RCC 7860 (cell line): ENCODE measurements at regions not wholly inside any gene's neighbourhood (a gene's known extent, or its start where the extent isn't known, plus 50 kb on each side); places are given as distances from the start of the nearest gene placed in this dataset.
"Not testable (repeated sequence)": the region's sequence is repeated elsewhere in the genome, so short reads cannot be mapped to it uniquely, and the experiment has no call there.

Source experiments
- DNase-seq: peaks from one replicate; pipeline ENCODE4 v3.0.0-alpha.2; 2015; ENCODE audit warnings: low spot score
- FAIRE-seq: peaks from 2 replicates; lab custom pipeline; 2012; peaks lifted over from hg19 to GRCh38; lab: Jason Lieb, UNC

DNA sequence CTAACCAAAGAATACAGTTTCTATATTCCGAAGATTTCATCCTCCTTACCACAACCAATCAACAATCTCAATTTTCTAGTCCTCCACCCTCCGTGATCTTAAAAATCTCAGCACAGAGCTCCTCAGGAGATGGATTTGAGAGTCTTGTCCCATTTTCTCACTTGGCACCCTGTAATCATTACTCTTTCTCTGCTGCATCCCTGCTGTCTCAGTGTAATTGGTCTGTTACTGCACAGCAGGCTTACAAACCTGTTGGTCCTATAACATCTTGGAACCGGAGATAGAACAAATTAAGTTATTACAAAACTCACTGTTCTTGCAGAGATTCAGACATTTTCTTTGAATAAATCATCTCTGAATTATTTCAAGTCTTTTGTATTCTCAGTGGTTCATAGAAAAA, 1227.2 kb downstream of the JRKL start:
- no peak for FAIRE-seq

DNA sequence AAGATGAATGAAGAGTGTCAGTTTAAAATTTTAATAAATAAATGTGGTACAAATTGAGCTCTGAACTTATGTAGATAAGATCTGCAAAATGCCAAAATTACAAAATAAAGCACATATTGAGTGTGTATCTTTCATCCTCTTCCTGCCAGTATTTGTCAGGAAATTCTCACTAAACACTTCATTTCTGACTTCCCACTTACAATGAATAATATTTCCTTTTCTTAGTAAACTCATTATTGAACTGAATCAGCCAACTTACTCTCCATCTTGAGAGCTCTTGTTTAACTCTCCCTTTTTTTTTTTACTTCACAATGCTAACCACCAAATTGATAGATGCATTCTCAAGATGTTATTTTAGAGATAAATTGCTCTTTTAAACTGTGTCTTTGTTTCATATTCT, 1230.2 kb downstream of the JRKL start:
- FAIRE-seq, result no peak
- DNase-seq, result no peak

More for the DNA sequence above, 1227.2 kb downstream of the JRKL start:
- DNase-seq, result no peak

DNA sequence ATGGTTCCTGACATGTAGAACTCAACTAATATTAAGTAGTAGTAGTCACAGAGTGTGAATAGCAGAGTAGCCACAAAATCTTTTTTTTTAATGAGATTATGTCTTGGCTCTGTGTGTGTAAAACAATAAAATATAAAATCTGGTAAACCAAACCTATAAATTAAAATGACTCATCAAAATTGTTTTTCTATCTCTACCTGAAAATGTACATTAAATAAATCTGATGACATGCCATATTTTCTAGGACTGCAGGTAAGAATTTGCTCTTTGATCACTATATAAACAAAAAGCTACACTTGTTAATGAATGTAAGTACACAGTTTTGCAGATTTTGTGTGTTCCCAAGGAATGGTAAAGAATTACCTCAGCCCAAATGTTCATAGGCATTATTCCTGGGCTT, 1231.5 kb downstream of the JRKL start:
- FAIRE-seq (no peak), DNase-seq (no peak)

DNA sequence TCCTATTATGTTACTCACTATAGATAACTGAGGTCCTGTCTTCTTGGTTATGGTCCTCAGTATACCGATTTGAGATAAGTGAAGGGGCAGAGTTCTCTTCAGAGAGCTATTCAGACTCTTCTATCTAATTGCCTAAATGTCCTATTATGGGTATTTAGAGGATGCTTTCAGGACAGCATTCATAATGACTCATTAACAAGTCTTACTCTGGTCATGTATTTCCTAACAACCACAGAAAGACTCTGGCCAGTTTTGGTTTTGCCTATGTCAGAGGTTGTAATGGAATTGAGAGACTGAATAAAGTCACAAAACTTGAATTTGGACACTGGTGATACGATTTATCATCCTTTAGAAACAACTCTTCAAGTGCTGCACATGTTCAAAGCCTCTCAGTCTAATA, 1233.0 kb downstream of the JRKL start:
- FAIRE-seq (no peak), DNase-seq (no peak)

DNA sequence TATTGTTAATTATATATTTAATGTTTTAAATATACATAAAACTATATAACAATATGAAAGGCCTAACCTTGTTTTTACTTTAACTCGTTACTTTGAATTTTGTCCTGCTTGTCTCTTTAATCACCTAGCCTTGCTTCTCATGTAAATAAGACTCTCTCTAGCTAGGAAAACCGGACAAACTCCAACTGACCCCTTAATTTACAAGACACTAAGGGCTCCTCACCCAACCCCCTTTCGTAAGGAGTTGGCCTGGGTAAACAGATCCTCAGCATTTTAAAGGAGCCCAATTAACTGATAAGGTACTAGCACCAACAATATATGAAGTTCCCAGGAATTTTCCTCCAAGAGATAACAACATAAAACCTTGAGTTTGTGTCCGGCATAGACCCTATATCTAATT, 1246.9 kb downstream of the JRKL start:
- not testable (repeated sequence) for FAIRE-seq, DNase-seq

- DNase-seq, result no peak
- no peak for FAIRE-seq
These were observed 1247.9 kb downstream of the JRKL start for GRCh38 chr11:97637701-97638100.

DNA sequence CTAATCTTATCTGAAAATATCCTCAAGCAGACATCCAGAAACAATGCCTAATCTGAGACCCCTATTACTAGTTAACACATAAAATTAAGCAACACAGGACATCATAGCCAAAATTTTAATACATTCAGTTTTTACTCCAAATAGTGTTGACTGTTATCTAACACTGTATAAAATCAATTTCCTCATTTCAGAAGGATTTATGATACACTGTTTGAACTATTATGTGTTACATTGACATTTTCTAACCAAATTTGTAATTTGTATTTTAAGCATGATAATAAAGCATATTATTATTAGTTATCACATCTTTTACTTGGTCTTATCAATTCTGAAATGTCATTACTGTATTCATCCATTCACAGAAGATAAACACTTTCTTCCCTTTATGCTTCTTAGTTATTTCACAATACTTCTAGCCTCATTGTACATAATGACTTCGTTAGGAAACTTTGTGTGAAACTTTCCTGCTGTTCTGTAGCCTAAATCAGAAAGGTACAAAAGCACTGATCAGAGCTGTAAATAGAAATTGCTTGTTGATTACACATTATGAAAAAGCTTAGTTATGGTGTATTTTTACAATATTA, 1248.9 kb downstream of the JRKL start:
- no peak for FAIRE-seq

DNA sequence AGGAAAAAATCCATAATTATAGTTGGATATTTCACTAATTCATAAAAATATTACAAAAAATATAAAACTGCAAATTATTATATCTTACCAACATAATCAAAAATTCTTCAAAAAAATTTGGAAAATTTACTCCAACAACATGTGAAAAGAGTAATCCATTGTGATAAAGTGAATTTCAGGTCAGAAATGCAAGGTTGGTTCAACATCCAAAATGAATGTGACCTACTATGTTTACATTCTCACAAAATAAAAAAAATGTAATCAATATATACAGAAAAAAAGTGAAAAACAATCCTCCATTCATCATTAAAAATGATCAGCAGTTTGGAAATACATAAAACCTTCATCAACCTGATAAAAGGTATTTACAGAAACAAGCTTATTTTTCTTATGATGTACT, 1252.2 kb downstream of the JRKL start:
- no peak for FAIRE-seq

More for the DNA sequence above, 1248.9 kb downstream of the JRKL start:
- no peak for DNase-seq

DNA sequence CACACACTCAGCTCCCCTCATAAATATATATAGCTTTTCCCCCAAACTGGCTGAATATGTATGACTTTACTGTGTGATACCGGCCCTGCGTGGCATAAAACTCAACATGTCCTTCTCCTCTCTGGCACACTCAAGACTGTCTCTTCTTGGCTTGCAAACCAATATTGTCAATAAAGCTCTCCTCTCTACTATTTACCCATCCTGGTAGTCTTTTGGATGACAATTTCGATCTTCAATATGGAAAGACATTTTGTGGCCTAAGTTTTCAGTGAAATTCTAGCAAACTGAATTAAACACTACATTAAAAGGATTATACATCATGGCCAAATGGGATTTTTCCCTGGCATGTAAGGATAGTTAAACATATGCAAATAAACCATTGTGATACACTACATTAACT, 1255.9 kb downstream of the JRKL start:
- FAIRE-seq (no peak), DNase-seq (no peak)

More for the DNA sequence above, 1252.2 kb downstream of the JRKL start:
- no peak for DNase-seq

GRCh38 chr11:97656356-97656755, 1266.5 kb downstream of the JRKL start:
- FAIRE-seq (no peak), DNase-seq (no peak)

- FAIRE-seq (no peak), DNase-seq (no peak)
These were observed 1268.0 kb downstream of the JRKL start for GRCh38 chr11:97657852-97658251.

- no peak for FAIRE-seq
- no peak for DNase-seq
These were observed 1277.2 kb downstream of the JRKL start for GRCh38 chr11:97667057-97667456.

DNA sequence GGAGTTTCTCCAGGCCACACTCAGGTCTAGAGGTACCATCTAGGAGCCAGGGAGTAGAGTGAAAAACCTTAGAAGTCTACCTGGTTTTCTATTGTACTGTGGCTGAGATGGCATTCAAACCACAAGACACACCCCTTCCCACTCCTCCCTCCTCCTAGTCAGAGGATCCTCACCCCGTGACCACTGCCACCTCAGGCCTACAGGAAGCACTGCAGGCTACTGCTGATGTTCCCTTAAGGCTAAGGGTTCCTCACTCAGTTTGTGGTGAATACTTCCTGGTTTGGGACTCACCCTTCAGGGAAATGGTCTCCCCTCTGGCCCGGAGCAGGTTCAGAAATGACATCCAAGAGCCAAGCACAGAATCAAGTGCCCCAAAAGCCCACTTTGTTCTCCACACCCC, 1293.9 kb downstream of the JRKL start:
- FAIRE-seq, result no peak
- no peak for DNase-seq

DNA sequence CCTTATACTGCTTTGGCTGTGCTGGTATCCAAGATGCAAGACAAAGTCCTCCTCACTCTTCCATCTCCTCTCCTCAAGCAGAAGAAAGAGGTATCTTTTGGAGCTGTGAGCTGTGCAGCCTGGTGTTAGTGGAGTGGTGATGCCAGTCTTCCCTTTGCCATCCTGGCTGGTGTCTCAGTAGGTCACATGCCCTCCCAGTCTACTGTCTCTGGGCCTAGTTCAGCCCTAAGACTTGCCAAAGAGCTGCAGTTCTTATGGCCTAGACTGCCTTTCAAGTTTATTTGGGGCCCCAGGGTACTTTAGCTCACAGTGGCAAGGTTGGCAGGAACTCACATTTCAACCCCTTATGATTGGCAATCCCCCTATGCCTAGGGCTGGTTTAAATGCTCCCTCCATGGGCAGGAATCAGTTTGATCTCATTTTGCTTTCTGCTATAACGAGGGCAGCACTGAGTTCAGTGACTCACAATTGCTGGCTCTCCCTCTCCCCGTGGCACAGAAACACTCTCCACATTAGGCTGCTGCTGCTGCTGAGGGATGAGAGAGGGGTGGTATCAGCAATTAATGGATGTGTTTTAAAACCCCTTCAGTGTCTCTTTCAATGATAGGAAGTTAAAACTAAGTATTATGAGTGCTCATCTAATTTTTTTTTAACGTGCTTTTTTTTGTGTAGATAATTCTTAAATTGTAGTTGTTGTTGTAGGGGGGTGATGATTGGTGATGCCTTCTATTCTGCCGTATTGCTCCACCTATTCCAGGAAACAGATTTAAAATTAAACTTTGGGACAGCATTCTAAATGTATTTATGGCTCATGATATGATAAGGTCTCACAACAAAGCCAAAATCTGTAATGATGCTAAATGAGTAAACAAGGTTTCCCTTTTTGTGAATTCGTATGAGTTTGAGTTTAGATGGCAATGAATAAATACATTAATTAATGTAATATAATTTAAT, 1295.0 kb downstream of the JRKL start:
- no peak for FAIRE-seq
- no peak for DNase-seq

GRCh38 chr11:97685695-97686094, 1295.9 kb downstream of the JRKL start:
- FAIRE-seq, result no peak
- no peak for DNase-seq

DNA sequence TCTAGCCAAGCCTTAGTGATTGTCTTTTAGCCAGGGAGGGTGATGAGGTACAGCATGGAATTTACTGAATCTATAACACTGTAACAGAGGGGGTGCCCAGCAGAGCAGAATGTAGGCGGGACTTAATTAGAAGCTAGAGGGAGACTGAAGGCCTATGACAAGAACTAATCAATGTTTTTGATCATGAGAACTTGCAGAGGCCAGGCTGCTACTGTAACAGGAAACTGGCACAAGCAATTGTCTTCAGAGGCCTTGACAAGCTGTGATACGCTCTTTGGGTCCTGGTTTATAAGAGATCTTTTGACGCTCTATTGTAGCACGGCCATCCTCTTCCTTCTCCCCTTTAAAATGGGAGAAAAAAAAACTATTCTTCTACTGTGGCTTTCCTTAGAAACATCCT, 1297.3 kb downstream of the JRKL start:
- FAIRE-seq, result no peak
- DNase-seq, result no peak

DNA sequence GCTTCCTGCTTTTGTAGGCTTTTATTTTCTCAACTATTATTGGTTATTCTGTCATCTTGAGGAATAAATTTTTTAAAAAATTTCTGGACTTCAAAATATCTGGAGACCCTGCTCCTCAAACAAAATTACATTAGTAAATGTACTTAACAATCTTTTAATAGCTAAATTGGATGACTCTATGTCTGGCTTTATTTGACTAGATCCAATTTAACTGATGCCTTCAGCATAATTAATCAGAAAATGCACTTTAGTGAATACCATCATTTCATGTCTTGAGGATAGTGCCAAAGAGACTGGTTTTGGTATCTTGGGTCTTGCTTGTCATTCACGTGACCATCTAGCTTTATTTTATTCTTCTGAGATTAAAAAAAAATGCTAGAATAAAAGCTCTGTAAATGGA, 1301.2 kb downstream of the JRKL start:
- DNase-seq (no peak), FAIRE-seq (no peak)

DNA sequence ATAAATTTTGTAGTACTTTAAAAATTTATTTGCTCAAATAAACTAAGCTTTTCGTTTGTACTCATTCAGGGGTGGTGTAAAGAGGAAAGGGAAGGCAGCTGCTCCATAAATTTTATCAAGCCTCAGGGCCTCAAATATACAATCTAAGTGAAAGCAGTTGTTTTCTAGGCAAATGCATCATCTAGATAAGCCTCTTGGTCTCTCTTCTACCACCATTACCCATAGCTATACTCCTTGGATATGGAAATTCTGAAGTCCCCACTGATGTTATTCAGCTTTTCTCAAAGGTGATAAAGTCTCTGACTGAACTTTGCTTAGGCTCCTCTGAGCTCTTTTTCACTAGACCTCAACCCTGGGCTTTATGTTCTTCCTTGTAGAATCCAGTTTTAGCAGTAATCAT, 1313.1 kb downstream of the JRKL start:
- DNase-seq, result no peak
- no peak for FAIRE-seq

- no peak for DNase-seq
These were observed 1314.0 kb downstream of the JRKL start for GRCh38 chr11:97703851-97704250.

GRCh38 chr11:97705441-97705840, 1315.3 kb upstream of the CNTN5 start:
- FAIRE-seq, DNase-seq: not testable (repeated sequence)

More at GRCh38 chr11:97703851-97704250, 1314.0 kb downstream of the JRKL start:
- FAIRE-seq, result no peak

GRCh38 chr11:97717922-97718321, 1302.8 kb upstream of the CNTN5 start:
- DNase-seq (no peak), FAIRE-seq (no peak)

DNA sequence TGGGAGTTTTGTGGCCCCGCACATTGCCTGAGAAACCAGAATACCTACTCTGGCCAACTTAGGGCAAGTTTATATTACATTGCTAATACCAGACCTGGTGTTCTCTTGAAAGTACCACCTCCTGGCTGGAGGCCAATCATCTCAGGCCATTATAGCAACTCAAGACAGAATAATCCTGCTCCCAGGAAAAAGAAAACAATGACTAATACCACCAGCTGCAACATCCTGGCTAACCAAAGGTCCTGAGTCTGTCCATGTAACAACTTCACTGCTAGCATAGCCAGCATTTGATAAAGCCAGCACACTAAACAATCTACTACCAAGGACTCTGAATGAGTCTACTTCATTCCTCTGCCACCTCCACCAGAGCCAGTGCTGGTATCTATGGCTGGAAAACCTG, 1298.7 kb upstream of the CNTN5 start:
- FAIRE-seq, result no peak
- peak; percentile 46 for DNase-seq
